ENCODE measurements at regions not wholly inside any gene's neighbourhood (a gene's known extent, or its start where the extent isn't known, plus 50 kb on each side); places are given as distances from the start of the nearest gene placed in this dataset.
"Not testable (repeated sequence)": the region's sequence is repeated elsewhere in the genome, so short reads cannot be mapped to it uniquely, and the experiment has no call there.

DNA sequence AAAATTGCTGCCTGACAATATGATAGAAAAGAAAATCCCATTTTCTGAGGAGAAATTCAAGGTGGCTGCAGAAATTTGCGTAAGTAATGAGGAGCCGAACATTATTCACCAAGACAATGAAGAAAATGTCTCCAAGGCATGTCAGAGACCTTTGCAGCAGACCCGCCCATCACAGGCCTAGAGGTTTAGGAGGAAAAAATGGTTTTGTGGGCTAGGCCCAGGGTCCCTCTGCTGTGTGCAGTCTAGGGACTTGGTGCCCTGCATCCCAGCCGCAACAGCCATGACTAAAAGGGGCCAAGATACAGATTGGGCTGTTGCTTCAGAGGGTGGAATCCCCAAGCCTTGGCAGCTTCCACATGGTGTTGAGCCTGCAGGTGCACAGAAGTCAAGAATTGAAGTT lies 223.1 kb downstream of the PPP4R3C start:
- TF ChIP-seq, protein P1, sequence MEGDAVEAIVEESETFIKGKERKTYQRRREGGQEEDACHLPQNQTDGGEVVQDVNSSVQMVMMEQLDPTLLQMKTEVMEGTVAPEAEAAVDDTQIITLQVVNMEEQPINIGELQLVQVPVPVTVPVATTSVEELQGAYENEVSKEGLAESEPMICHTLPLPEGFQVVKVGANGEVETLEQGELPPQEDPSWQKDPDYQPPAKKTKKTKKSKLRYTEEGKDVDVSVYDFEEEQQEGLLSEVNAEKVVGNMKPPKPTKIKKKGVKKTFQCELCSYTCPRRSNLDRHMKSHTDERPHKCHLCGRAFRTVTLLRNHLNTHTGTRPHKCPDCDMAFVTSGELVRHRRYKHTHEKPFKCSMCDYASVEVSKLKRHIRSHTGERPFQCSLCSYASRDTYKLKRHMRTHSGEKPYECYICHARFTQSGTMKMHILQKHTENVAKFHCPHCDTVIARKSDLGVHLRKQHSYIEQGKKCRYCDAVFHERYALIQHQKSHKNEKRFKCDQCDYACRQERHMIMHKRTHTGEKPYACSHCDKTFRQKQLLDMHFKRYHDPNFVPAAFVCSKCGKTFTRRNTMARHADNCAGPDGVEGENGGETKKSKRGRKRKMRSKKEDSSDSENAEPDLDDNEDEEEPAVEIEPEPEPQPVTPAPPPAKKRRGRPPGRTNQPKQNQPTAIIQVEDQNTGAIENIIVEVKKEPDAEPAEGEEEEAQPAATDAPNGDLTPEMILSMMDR (IDR thresholded peaks at IDR 0.05), result not testable (repeated sequence)
- not testable (repeated sequence) for TF ChIP-seq EP300 (IDR thresholded peaks at IDR 0.05; ENCODE audit: low read depth)

Measured in transverse colon (tissue), 3 donors.